ENCODE measurements at regions not wholly inside any gene's neighbourhood (a gene's known extent, or its start where the extent isn't known, plus 50 kb on each side); places are given as distances from the start of the nearest gene placed in this dataset.
"Not testable (repeated sequence)": the region's sequence is repeated elsewhere in the genome, so short reads cannot be mapped to it uniquely, and the experiment has no call there.

DNA sequence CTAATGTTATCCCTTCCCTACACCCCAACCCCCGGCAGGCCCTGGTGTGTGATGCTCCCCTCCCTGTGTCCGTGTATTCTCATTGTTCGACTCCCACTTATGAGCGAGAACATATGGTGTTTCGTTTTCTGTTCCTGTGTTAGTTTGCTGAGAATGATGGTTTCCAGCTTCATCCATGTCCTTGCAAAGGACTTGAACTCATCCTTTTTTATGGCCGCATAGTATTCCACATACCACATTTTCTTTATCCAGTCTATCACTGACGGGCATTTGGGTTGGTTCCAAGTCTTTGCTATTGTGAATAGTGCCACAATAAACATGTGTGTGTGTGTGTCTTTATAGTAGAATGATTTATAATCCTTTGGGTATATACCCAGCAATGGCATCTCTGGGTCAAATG lies 102.8 kb downstream of the POLR2M start:
- TF ChIP-seq, protein P1, sequence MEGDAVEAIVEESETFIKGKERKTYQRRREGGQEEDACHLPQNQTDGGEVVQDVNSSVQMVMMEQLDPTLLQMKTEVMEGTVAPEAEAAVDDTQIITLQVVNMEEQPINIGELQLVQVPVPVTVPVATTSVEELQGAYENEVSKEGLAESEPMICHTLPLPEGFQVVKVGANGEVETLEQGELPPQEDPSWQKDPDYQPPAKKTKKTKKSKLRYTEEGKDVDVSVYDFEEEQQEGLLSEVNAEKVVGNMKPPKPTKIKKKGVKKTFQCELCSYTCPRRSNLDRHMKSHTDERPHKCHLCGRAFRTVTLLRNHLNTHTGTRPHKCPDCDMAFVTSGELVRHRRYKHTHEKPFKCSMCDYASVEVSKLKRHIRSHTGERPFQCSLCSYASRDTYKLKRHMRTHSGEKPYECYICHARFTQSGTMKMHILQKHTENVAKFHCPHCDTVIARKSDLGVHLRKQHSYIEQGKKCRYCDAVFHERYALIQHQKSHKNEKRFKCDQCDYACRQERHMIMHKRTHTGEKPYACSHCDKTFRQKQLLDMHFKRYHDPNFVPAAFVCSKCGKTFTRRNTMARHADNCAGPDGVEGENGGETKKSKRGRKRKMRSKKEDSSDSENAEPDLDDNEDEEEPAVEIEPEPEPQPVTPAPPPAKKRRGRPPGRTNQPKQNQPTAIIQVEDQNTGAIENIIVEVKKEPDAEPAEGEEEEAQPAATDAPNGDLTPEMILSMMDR (IDR thresholded peaks at IDR 0.05; ENCODE audit: low read length): not testable (repeated sequence)
- TF ChIP-seq EZH2 (optimal IDR thresholded peaks at IDR 0.05; ENCODE audit: low read depth, low read length): not testable (repeated sequence)
